HG02798 (cell line): ENCODE measurements at regions not wholly inside any gene's neighbourhood (a gene's known extent, or its start where the extent isn't known, plus 50 kb on each side); places are given as distances from the start of the nearest gene placed in this dataset.

ENCODE experiments used
- ATAC-seq: cut with Tn5 transposase; IDR thresholded peaks from one replicate; pipeline ENCODE4 v1.9.1; 2021; ENCODE audit warnings: mild to moderate bottlenecking; ENCODE audit not compliant: unreplicated experiment, poor library complexity

DNA sequence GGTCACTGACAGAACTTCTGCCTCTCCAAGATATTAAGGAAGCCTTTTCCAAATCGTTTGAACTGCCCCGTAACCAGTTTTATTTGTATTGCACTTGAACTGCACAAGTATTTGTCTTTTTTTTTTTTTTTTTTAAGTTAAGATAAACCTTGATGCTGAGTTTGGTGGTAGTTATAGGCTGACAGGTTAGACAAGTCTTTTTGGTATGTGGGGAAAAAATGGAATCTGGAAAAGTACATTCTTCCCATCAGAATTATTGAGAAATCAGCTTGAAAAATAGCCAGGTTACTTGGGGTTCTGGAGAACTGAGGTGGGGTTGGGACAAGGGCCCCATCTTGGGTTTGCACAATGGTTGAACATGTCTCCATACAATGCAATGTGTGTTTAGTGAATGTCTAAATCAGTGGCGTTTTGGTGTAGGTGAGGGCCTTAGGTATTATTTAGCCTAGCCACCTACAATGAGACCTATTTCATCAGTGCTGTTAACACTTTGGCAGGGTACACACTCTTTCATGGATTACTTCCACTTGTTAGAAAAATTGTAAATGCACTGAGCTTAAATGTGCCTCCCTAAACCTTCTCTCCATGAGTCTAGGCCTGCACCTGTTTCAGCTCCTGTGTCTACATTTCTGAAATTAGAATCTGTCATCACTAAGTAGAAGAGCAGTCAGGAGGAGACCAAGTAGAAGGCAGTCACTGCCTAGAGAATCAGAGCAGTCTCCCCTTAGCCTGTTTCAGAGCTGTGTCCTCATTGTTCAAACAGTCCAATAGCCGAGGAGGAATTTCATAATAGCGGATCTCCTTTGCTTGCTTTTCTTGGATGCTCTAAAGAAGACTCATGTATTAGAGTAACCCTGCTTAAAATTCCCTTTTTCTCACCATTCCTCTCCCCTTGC lies 140.0 kb upstream of the HMHB1 start:
- no peak for ATAC-seq

- ATAC-seq: no peak
These were observed 140.9 kb upstream of the HMHB1 start for GRCh38 chr5:143671021-143671420.

GRCh38 chr5:143665866-143666265 lies 146.1 kb upstream of the HMHB1 start:
- ATAC-seq: no peak

GRCh38 chr5:143664623-143665022 lies 147.3 kb upstream of the HMHB1 start:
- ATAC-seq: no peak

DNA sequence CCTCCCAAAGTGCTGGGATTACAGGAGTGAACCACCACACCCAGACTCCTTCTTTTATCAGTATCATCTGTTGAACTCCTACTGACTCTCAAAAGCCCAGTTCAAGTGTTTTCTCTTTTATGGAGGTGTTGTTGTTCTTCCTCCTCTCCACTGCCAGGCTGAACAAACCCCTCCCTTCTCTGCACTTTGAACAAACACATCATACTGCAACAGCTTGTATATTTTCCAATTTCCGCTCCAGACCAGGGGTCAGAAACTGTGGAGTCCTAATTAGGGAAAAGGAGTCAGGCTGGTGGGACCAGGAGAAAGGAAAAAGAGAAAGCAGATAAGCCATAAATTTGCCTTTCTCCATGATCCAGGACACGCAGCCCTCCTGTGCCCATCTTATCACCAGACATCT lies 148.1 kb upstream of the HMHB1 start:
- no peak for ATAC-seq

- ATAC-seq: no peak
These were observed 149.9 kb upstream of the HMHB1 start for GRCh38 chr5:143662020-143662419.

GRCh38 chr5:143660625-143661024 lies 151.3 kb upstream of the HMHB1 start:
- ATAC-seq: no peak

- no peak for ATAC-seq
These were observed 152.2 kb upstream of the HMHB1 start for GRCh38 chr5:143659599-143660238.

GRCh38 chr5:143658956-143659355 lies 153.0 kb upstream of the HMHB1 start:
- ATAC-seq: no peak

- ATAC-seq: no peak
These were observed 154.2 kb upstream of the HMHB1 start for GRCh38 chr5:143657647-143658285.

GRCh38 chr5:143653766-143654282 lies 158.1 kb upstream of the HMHB1 start:
- no peak for ATAC-seq

DNA sequence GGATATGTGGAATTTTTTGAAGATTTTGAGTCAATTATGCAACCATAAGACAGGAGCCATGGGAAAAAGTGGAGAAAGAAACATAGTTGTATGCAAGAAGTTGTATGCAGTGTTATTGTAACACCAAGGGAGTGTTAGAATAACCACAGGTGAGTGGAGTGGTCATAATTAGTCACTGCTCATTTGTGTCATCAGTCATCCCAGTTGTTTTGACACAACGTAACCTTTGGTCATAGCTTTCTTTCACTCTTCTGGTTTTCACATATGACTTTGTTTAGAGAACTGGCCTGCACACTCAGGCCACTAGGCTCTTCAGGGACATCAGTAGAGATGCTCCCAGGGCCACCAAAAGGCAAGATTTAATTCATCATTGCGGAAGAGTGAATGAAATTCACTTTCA lies 158.7 kb upstream of the HMHB1 start:
- peak; percentile 74 for ATAC-seq

- ATAC-seq: no peak
These were observed 159.8 kb upstream of the HMHB1 start for GRCh38 chr5:143652108-143652700.

DNA sequence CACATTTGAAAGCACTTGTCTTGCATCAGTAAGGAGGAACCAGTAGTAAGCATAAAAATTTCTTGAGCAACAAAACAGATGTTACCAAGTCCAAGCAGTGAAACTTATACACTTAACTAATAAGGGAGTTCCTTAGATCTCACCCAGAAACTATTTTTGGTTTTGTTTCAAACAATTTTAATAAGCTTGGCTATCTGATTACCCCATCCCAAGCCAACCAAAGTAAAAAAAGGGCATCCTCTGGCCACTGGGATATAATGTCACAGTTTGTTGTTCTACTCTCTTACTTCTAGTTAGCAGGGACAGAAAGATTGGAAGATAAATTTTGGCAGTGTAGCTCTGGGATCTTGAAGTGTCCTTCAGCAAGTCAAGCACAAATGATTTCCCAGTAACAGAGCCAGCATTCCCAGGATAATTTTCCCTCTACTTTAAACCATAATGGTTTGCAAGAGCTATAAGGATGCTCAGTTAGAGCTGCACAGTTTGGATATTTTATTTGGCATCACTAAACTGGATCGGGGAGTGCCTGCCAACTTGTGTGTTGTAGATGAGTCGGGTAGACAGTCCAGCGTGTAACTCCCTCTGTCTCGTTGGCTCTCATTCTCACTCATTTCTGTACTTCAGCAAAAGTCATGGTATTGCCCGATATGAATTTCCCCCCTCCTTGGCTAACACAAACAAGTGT lies 161.9 kb upstream of the HMHB1 start:
- ATAC-seq: peak; percentile 40

DNA sequence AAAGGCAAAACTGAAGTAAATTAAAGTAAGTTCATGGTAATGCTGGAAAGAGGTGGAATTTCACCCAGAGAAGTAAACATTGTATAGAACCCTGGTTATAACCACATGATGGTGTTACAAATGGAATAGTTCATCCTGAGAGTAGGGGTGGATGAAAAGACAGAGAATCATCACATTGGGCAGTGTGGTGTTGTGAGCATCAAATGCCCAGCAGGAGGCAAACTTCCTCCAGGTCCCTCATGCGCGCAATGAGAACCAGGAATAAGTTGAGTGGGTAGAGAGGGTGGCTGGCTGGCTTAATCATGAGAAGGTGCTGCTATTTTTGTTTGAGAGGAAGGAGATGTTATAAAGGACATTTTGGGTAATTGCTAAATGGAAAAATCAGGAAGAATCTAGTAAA lies 163.3 kb upstream of the HMHB1 start:
- ATAC-seq: no peak

- ATAC-seq: no peak
These were observed 165.0 kb upstream of the HMHB1 start for GRCh38 chr5:143646961-143647360.

- ATAC-seq: no peak
These were observed 166.6 kb upstream of the HMHB1 start for GRCh38 chr5:143645356-143645755.

DNA sequence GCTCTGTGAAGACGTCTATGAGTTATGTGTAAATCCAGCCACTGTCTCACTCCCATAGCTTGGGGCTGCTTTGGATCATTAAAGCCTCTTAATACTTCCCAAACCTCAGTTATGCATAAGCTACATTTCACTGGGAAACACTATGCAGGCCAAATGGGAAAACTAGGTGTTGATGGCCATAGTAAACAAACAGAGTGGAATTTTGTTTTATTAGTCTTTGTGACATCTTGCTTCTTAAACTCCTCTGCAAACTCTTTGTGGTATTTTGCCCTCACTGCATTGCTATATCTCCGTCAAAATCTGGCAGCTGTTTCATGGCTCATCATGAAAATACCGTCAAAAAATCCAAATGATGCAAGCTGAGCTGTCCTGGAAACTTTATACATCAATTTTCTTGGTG lies 167.2 kb upstream of the HMHB1 start:
- ATAC-seq: no peak

- no peak for ATAC-seq
These were observed 169.2 kb upstream of the HMHB1 start for GRCh38 chr5:143642791-143643190.
